ENCODE measurements at regions not wholly inside any gene's neighbourhood (a gene's known extent, or its start where the extent isn't known, plus 50 kb on each side); places are given as distances from the start of the nearest gene placed in this dataset.
A peak's percentile ranks its signal among the peaks of the same experiment; 100 is the strongest.

DNA sequence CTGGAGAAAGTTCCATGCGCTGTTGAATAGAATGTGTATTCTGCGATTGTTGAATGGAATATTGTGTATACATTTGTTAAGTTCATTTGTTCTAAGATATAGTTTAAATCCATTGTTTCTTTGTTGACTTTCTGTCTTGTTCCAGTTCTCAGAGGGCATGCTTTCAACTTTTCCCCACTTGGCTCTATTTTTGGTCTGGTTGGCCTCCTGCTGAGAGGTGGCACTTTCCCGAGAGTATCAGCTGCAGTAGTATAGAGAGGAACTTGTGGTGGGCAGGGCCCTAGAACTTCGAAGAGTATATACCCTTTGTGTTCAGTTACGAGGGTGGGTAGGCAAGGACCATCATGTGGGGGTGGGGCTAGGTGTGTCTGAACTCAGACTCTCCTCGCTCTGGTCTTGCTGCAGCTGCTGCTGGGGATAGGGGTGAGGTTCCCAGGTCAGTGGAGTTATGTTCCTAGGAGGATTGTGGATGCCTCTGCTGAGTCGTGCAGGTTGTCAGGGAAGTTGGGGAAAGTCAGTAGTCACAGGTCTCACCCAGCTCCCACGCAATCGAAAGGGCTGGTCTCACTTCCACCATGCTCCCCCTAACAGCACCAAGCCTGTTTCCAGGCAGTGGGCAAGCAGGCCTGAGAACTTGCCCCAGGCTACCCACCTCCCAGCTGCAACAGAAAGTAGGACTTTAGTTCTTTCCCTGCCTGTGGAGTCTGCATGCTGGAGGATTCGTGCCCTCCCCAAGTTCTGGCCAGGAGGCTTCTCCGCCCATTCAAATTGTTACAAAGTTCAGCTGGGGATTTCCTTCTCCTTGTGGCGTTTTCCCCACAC is 118.9 kb upstream of the SSTR4 start:
- Histone ChIP-seq H3K36me3 (no peaks in the 10 kb centered on the region), H3K27me3 (peaks cover 0 to 9% (median 0%) of the 10 kb centered on the region in 4 donors), H3K4me3 (no peak overlapping the region), H3K27ac (replicated peaks in 1 of 4) (no peak overlapping the region), H3K9me3 (peaks cover 0 to 4% (median 0%) of the 10 kb centered on the region in 4 donors), H3K4me1 (no peaks in the 10 kb centered on the region)
- no peak for TF ChIP-seq POLR2A (IDR thresholded peaks at IDR 0.05; ENCODE audit: low read depth)
- TF ChIP-seq EP300 (IDR thresholded peaks at IDR 0.05): no peak
- TF ChIP-seq, protein P1, sequence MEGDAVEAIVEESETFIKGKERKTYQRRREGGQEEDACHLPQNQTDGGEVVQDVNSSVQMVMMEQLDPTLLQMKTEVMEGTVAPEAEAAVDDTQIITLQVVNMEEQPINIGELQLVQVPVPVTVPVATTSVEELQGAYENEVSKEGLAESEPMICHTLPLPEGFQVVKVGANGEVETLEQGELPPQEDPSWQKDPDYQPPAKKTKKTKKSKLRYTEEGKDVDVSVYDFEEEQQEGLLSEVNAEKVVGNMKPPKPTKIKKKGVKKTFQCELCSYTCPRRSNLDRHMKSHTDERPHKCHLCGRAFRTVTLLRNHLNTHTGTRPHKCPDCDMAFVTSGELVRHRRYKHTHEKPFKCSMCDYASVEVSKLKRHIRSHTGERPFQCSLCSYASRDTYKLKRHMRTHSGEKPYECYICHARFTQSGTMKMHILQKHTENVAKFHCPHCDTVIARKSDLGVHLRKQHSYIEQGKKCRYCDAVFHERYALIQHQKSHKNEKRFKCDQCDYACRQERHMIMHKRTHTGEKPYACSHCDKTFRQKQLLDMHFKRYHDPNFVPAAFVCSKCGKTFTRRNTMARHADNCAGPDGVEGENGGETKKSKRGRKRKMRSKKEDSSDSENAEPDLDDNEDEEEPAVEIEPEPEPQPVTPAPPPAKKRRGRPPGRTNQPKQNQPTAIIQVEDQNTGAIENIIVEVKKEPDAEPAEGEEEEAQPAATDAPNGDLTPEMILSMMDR (IDR thresholded peaks at IDR 0.05): no peak
- no peak for TF ChIP-seq POLR2AphosphoS5 (IDR thresholded peaks at IDR 0.05)
- 87% methylated on average over 9 of the region's 12 CpGs for WGBS
- intact Hi-C loops (cut with DNase I): no loop called here
- DNase-seq (ENCODE audit: extremely low spot score): peak; percentile 68

DNA sequence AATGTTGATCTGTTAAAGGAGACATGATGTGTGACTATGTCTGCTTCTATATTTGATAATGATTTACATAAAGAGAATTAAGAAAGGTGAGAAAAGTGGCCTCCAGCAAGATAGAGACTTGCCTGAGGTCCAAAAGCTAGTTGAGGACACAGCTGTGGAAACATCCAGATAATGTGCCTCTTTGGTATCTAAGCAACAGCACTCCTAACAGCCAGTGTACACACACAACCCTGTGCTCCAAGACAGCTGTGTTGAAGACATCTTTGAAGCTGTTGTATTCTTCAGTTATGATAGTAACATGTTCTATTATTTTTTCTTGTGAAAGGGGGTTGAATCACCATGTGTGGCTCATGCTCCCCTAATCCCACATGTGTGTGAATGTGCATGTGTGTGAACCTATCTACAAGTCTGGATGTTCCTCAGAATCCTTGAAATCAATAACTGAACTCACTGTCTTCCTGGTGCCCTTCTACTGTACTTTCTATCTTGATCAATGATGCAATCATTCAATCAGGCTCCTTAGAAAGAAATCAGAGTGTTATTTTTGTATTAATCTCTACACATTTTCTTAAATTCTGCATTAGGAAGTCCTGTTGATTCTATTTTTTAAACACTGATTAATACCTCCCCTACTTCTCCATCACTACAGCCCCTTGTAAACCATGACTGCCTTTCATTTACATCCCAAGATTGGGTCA is 116.7 kb upstream of the SSTR4 start:
- intact Hi-C loops (cut with DNase I): no loop called here

DNA sequence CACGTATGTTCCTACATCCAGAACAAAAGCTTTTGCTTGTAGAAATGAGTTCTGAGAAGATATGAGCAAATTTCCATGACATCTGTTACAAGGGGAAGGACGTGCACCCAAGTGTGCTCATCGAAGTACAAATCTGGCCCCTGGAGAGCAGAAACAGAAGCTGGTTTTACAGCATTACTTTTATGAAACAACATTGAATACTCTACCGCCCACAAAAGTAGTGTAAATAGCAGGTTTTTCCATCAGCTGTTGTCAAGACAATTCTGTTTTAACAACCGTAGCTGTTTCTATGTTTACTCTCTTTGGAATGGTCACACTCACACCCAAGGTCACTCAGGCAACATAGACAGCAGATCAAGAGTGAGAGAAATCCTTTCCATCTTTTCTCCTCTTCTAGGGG is 114.2 kb upstream of the SSTR4 start:
- no peak for TF ChIP-seq POLR2AphosphoS5 (IDR thresholded peaks at IDR 0.05)
- TF ChIP-seq POLR2A (IDR thresholded peaks at IDR 0.05; ENCODE audit: low read depth): no peak
- TF ChIP-seq, protein P1 (IDR thresholded peaks at IDR 0.05): no peak
- TF ChIP-seq EP300 (IDR thresholded peaks at IDR 0.05): no peak
- H3K4me1 ChIP-seq: peaks cover 0 to 8% (median 0%) of the 10 kb centered on the region in 4 donors
- no peaks in the 10 kb centered on the region for H3K36me3 ChIP-seq
- no peak overlapping the region for H3K27ac ChIP-seq (replicated peaks in 1 of 4)
- peak; percentile 47 for DNase-seq (ENCODE audit: extremely low spot score)
- no peak overlapping the region for H3K4me3 ChIP-seq
- intact Hi-C loops (cut with DNase I): no loop called here
- peaks cover 0 to 9% (median 0%) of the 10 kb centered on the region in 4 donors for H3K27me3 ChIP-seq
- WGBS: 85% methylated on average over 5 of the region's 5 CpGs
- no peaks in the 10 kb centered on the region for H3K9me3 ChIP-seq

More for the DNA sequence above, 116.7 kb upstream of the SSTR4 start:
- Histone ChIP-seq H3K36me3 (no peaks in the 10 kb centered on the region), H3K27ac (replicated peaks in 1 of 4) (no peak overlapping the region), H3K27me3 (peaks cover 0 to 9% (median 0%) of the 10 kb centered on the region in 4 donors), H3K4me1 (no peaks in the 10 kb centered on the region), H3K4me3 (no peak overlapping the region), H3K9me3 (no peaks in the 10 kb centered on the region)
- TF ChIP-seq POLR2A (IDR thresholded peaks at IDR 0.05; ENCODE audit: low read depth) (no peak), POLR2AphosphoS5 (IDR thresholded peaks at IDR 0.05) (no peak), EP300 (IDR thresholded peaks at IDR 0.05) (no peak)
- TF ChIP-seq, protein P1 (IDR thresholded peaks at IDR 0.05): no peak
- DNase-seq (ENCODE audit: extremely low spot score): no peak

DNA sequence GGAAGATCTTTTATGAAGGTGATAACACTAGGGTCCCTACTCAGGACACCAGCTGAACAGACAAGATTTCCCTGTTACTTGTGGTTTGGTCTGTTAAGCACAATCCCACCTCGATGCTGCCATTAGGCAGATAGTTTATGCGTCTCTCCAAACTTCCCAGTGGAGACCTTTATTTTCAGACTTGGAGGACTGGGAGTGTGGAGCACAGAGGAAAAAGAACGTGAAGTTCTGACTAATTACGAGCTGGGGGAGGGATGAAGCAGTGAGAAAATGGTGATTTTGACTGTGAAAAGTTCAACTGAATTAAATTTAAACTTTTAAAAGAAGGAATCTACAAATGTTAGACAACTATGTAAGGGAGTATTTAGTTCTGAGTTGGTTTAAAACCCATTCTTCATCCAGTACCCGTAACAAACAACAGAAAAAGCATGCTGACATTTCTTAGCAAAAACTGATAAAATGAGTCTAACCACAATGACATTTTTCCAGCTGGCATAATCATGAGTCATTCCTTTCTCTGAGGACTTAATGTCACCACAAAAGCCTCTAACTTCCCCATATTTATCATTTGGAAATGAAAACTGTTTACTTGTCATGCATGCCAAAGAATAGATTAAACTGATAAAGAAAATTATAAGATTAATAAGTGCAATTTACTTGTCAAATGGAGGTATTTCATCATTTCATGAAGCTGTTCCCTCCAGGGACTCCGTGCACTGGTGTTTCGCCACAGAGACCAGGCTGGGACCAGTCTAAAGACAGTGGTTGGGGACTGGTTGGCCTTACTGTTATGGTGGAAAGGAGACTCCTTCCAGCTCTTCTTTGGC is 113.3 kb upstream of the SSTR4 start:
- Histone ChIP-seq H3K36me3 (no peaks in the 10 kb centered on the region), H3K9me3 (no peaks in the 10 kb centered on the region), H3K27me3 (peaks cover 0 to 9% (median 0%) of the 10 kb centered on the region in 4 donors), H3K4me1 (peaks cover 0 to 8% (median 0%) of the 10 kb centered on the region in 4 donors), H3K27ac (replicated peaks in 1 of 4) (no peak overlapping the region), H3K4me3 (no peak overlapping the region)
- DNase-seq (ENCODE audit: extremely low spot score): no peak
- intact Hi-C loops (cut with DNase I): no loop called here
- TF ChIP-seq EP300 (IDR thresholded peaks at IDR 0.05): no peak
- TF ChIP-seq POLR2AphosphoS5 (IDR thresholded peaks at IDR 0.05): no peak
- no peak for TF ChIP-seq POLR2A (IDR thresholded peaks at IDR 0.05; ENCODE audit: low read depth)
- TF ChIP-seq, protein P1 (IDR thresholded peaks at IDR 0.05): no peak
- WGBS: 72% methylated on average over 7 of the region's 7 CpGs
